Upper lobe of left lung (tissue), 4 donors: ENCODE measurements at regions not wholly inside any gene's neighbourhood (a gene's known extent, or its start where the extent isn't known, plus 50 kb on each side); places are given as distances from the start of the nearest gene placed in this dataset.

ENCODE experiments used
- CTCF ChIP-seq, 6 experiments: fragments of 450-650 bp in 4 of 6; fragments of 200-600 bp in 2 of 6; sonication (generic) in 2 of 6; IDR thresholded peaks; one replicate each; pipeline ENCODE4 v1.5.1; 2016 to 2019; ENCODE audit warnings: antibody characterized with exemption in 6 of 6
- EP300 ChIP-seq, 4 donors: sonication (generic); formaldehyde crosslinking; IDR thresholded peaks; one replicate each; pipeline ENCODE4 v1.5.1; 2017; ENCODE audit warnings: antibody characterized with exemption in 4 of 4, control low read depth in 2 of 4
- POLR2A ChIP-seq, 4 donors: fragments of 450-650 bp; IDR thresholded peaks; one replicate each; pipeline ENCODE4 v1.5.1; 2016 to 2017; ENCODE audit warnings: antibody characterized with exemption in 4 of 4, mild to moderate bottlenecking in 2 of 4

- TF ChIP-seq CTCF (IDR thresholded peaks at IDR 0.05): no peak
- TF ChIP-seq EP300 (IDR thresholded peaks at IDR 0.05): no peak
- no peak for TF ChIP-seq POLR2A (IDR thresholded peaks at IDR 0.05)
Observed at GRCh38 chr20:11248011-11248409, 574.2 kb upstream of the JAG1 start.
